ENCODE measurements at regions not wholly inside any gene's neighbourhood (a gene's known extent, or its start where the extent isn't known, plus 50 kb on each side); places are given as distances from the start of the nearest gene placed in this dataset.
"Not testable (repeated sequence)": the region's sequence is repeated elsewhere in the genome, so short reads cannot be mapped to it uniquely, and the experiment has no call there.

DNA sequence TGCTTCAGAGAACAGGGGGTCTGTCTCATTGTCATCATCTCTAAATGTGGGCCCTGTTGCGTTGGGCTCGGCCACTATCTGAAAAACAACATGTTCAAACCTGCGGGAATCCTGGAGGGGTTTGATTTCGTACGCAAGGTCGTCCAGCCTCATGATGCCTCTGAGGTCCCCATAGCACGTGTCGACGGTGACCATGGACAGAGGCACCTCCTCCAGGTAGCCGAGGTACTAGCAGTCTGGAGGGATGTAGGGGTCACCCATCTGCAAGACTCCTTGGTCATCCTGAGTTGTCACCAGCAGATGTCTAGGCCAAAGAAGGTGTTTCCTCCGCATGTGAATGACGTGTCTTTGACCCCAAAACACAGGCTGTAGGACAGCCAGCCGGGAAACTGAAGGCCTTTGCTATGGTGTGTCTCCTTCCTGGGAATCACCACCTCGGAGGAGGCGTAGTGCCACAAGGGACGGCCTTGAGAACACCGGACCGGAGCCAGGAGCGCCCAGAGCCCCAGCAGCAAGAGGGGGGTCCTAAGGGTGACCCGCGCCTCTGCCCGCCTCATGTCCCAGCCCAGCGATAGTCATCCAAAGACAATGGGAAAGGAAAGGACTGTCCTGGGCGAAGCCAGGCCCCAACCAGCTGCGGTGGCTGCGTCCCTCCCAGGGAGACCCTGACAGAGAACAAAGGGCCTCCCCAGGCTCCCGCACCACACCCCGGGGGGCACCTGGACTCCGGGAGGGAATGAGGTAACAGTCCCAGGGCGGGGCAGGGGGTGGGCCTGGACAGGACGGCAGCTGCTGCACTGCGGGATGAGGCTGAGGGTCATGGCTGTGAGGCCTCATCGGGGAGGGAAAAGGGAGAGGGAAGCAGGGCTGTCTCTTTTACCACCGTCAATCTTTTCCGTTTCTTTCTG, 445.5 kb downstream of the TMEM121 start:
- no peaks in the 10 kb centered on the region for H3K4me1 ChIP-seq
- TF ChIP-seq, protein P1, sequence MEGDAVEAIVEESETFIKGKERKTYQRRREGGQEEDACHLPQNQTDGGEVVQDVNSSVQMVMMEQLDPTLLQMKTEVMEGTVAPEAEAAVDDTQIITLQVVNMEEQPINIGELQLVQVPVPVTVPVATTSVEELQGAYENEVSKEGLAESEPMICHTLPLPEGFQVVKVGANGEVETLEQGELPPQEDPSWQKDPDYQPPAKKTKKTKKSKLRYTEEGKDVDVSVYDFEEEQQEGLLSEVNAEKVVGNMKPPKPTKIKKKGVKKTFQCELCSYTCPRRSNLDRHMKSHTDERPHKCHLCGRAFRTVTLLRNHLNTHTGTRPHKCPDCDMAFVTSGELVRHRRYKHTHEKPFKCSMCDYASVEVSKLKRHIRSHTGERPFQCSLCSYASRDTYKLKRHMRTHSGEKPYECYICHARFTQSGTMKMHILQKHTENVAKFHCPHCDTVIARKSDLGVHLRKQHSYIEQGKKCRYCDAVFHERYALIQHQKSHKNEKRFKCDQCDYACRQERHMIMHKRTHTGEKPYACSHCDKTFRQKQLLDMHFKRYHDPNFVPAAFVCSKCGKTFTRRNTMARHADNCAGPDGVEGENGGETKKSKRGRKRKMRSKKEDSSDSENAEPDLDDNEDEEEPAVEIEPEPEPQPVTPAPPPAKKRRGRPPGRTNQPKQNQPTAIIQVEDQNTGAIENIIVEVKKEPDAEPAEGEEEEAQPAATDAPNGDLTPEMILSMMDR (IDR thresholded peaks at IDR 0.05): no peak
- TF ChIP-seq POLR2A (IDR thresholded peaks at IDR 0.05) (no peak), POLR2AphosphoS5 (IDR thresholded peaks at IDR 0.05; ENCODE audit: insufficient read depth in 1 of 2, low read depth in 1 of 2) (no peak)
- intact Hi-C loops (cut with DNase I): no loop called here
- no peak for DNase-seq (ENCODE audit: extremely low spot score in 2 of 2)
- H3K27ac ChIP-seq: no peak overlapping the region
- no peaks in the 10 kb centered on the region for H3K27me3 ChIP-seq
- H3K9me3 ChIP-seq: no peaks in the 10 kb centered on the region
- H3K4me3 ChIP-seq: no peak overlapping the region
- no peaks in the 10 kb centered on the region for H3K36me3 ChIP-seq

DNA sequence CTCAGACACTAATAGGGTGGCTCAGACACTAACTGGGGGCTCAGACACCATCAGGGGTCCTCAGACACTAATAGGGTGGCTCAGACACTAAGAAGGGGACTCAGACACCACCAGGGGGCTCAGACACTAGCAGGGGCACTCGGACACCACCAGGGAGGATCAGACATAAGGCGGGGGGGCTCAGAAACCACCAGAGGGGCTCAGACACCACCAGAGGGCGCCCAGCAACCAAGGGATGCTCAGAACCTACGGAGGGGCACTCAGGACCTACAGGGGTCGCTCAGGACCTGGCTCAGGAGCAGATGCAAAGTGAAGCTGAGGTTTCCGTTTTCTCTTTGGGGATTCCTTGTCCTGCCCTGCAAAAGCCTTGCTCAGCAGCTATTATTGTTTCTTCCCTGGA, 448.5 kb downstream of the TMEM121 start:
- TF ChIP-seq, protein P1 (IDR thresholded peaks at IDR 0.05): peak in 1 of 3 experiments; percentile 6
- TF ChIP-seq POLR2AphosphoS5 (IDR thresholded peaks at IDR 0.05; ENCODE audit: insufficient read depth in 1 of 2, low read depth in 1 of 2) (no peak), POLR2A (IDR thresholded peaks at IDR 0.05) (no peak)
- H3K9me3 ChIP-seq: no peaks in the 10 kb centered on the region
- no peaks in the 10 kb centered on the region for H3K27me3 ChIP-seq
- no peak for DNase-seq (ENCODE audit: extremely low spot score in 2 of 2)
- no peak overlapping the region for H3K4me3 ChIP-seq
- H3K4me1 ChIP-seq: no peaks in the 10 kb centered on the region
- no peaks in the 10 kb centered on the region for H3K36me3 ChIP-seq
- H3K27ac ChIP-seq: no peak overlapping the region
- intact Hi-C loops (cut with DNase I): no loop called here

DNA sequence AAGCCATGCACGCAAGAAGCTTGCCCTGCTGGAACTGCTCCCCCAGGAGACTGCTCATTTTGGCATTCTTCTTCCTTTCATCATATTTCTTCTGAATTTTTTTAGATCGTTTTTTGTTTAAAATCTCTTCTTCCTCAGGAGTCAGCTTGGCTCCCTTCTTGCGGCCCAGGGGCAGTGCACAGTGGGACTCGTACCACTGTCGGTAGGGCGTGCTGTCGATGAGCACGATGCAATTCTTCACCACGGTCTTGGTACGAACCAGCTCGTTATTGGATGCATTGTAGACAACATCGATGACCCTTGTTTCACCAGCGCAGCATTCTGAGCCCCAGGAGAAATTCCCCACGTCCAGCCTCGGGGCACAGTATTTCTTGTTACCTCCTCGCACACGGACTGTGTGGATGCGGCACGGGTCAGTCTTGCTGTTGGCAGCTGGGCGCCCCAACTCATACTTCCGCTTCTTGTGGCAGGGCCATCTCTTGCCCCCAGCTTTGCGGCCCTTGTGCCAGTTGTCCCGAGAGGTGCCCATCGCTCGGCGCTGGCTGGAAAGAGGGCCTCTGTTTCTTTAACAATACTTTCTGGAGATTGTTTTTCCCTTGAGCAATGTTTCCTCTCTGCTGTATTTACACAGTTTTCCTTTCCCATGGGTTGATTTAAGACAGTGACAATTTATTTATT, 452.4 kb downstream of the TMEM121 start:
- intact Hi-C loops (cut with DNase I): no loop called here
- no peaks in the 10 kb centered on the region for H3K4me1 ChIP-seq
- H3K27ac ChIP-seq: no peak overlapping the region
- H3K36me3 ChIP-seq: no peaks in the 10 kb centered on the region
- DNase-seq (ENCODE audit: extremely low spot score in 2 of 2): no peak
- no peaks in the 10 kb centered on the region for H3K9me3 ChIP-seq
- TF ChIP-seq POLR2A (IDR thresholded peaks at IDR 0.05) (no peak), POLR2AphosphoS5 (IDR thresholded peaks at IDR 0.05; ENCODE audit: insufficient read depth in 1 of 2, low read depth in 1 of 2) (no peak)
- TF ChIP-seq, protein P1 (IDR thresholded peaks at IDR 0.05): no peak
- no peak overlapping the region for H3K4me3 ChIP-seq
- no peaks in the 10 kb centered on the region for H3K27me3 ChIP-seq

DNA sequence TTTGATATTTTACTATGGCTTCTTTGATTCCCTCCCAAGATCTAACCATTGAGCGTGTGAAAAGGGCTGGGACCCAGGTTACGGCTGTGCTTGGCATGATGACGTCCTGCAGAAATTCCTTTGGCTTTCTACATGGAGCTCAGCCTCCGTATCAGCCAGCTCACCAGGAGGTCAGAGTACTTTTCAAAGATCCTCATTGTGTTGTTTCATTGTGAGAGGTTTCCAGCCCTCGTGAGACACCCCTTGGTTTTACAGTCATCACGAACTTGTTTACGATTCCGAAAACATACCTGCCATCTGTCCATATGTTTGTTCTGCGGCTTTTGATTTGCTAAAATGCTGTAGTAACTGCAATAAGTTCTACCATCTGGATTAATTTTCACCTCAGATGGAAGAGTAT, 453.1 kb downstream of the TMEM121 start:
- intact Hi-C loops (cut with DNase I): no loop called here
- no peaks in the 10 kb centered on the region for H3K4me1 ChIP-seq
- TF ChIP-seq, protein P1 (IDR thresholded peaks at IDR 0.05): no peak
- TF ChIP-seq POLR2AphosphoS5 (IDR thresholded peaks at IDR 0.05; ENCODE audit: insufficient read depth in 1 of 2, low read depth in 1 of 2): no peak
- TF ChIP-seq POLR2A (IDR thresholded peaks at IDR 0.05): no peak
- DNase-seq (ENCODE audit: extremely low spot score in 2 of 2): no peak
- no peaks in the 10 kb centered on the region for H3K9me3 ChIP-seq
- no peak overlapping the region for H3K27ac ChIP-seq
- no peak overlapping the region for H3K4me3 ChIP-seq
- H3K27me3 ChIP-seq: no peaks in the 10 kb centered on the region
- no peaks in the 10 kb centered on the region for H3K36me3 ChIP-seq

DNA sequence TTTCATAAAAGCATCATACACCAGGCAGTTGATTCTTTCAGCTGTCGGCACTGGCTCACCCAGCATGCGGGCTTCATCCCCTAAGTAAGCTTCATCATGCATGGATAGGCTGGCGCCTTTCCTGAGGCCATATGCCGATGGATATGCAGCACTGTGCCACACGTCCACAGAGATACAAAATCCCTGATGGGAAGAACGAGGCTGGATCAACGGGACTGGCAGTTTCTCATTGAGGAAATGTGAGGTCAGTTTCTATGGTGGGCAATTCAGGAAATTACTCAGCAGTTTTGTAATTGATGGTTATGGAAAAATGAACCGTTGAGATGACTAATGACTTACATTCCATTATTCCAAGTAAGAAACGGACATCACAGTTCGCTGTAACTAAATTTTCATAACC, 453.8 kb downstream of the TMEM121 start:
- DNase-seq (ENCODE audit: extremely low spot score in 2 of 2): no peak
- no peaks in the 10 kb centered on the region for H3K36me3 ChIP-seq
- TF ChIP-seq POLR2A (IDR thresholded peaks at IDR 0.05): no peak
- no peak for TF ChIP-seq POLR2AphosphoS5 (IDR thresholded peaks at IDR 0.05; ENCODE audit: insufficient read depth in 1 of 2, low read depth in 1 of 2)
- no peak overlapping the region for H3K27ac ChIP-seq
- H3K4me1 ChIP-seq: no peaks in the 10 kb centered on the region
- intact Hi-C loops (cut with DNase I): no loop called here
- H3K27me3 ChIP-seq: no peaks in the 10 kb centered on the region
- H3K9me3 ChIP-seq: no peaks in the 10 kb centered on the region
- no peak overlapping the region for H3K4me3 ChIP-seq

DNA sequence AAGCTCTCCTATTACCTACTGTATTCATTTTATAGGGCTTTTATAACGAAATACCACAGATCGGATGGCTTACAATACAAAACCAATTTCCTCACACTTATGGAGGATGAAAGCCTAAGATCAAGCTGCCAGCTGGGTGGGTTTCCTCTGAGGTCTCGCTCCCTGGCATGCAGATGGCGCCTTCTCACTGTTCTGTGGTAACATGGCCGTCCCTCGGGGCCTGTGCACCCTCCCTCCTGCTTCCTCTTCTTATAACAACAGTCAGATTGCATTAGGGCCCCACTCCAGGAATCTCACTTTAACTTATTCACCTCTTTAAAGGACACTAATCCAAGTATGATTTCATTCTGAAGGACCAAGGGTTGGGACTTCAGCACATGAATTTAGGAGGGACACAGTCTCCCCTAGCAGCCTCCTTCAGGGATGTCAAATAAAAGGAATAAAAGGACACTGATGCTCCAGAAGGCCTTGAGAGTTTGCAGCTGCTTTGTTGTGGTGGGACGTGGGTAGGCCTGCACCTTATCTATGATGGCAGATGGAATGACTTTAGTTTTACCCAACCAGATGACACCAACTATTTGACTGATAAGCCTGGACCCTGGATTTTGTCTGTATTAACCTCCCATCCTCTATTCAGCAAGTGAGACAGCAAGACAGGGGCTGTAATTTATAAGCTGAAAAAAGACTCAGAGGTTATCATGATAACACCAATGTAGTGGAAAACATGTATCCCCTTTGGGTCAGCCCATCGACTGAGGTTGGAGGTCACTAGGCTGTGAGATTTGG, 455.3 kb downstream of the TMEM121 start:
- DNase-seq (ENCODE audit: extremely low spot score in 2 of 2); H3K4me1 ChIP-seq; H3K9me3 ChIP-seq; H3K36me3 ChIP-seq; H3K4me3 ChIP-seq; H3K27ac ChIP-seq; H3K27me3 ChIP-seq; intact Hi-C loops (cut with DNase I): not testable (repeated sequence)
